HCT116 (cell line): ENCODE measurements at regions not wholly inside any gene's neighbourhood (a gene's known extent, or its start where the extent isn't known, plus 50 kb on each side); places are given as distances from the start of the nearest gene placed in this dataset.

Experiments used
- ATAC-seq: fragments of 200-7000 bp; cut with Tn5 transposase; 2 replicates; pipeline ENCODE4 v1.9.1; 2020; ENCODE audit warnings: mild to moderate bottlenecking, moderate library complexity
- BruUV-seq: library from RNA; stranded (reverse); fragments of 400-500 nt; replicated peaks from 2 replicates; lab custom pipeline; 2021; lab: Mats Ljungman, UMichigan
- CTCF ChIA-PET: fragments of 300-600 bp; sonication (Branson Sonifier 250); formaldehyde crosslinking; loops from one replicate; lab custom pipeline; 2021; ENCODE audit warnings: antibody characterized with exemption; lab: Charles Lee
- POLR2A ChIA-PET: fragments of 300-600, 350-600 bp; sonication (Branson Sonifier 250); formaldehyde crosslinking; loops from one replicate; lab custom pipeline; 2021; ENCODE audit warnings: antibody characterized with exemption; lab: Charles Lee
- RAD21 ChIA-PET, 2 experiments: fragments of 300-600 bp; sonication (Branson Sonifier 250); formaldehyde crosslinking; loops; one replicate each; lab custom pipeline; 2023; ENCODE audit warnings: low total read pairs in 2 of 2; ENCODE audit not compliant: uncharacterized antibody in 2 of 2, unreplicated experiment in 2 of 2, low non-redundant PET in 1 of 2; lab: Charles Lee
- DNase-seq: peaks from one replicate; pipeline ENCODE4 v3.0.0-alpha.2; 2010; ENCODE audit warnings: low read depth, low spot score
- H2AFZ ChIP-seq: fragments of 200-600 bp; shearing (Covaris generic), sonication (generic); 2 replicates; pipeline ENCODE4 v1.6.1; 2017; ENCODE audit warnings: low read depth, mixed run types, mixed read lengths, antibody characterized with exemption, low read length; ENCODE audit not compliant: poor library complexity, severe bottlenecking
- H3K27ac ChIP-seq: 2 replicates; pipeline ENCODE4 v1.5.1; 2012; ENCODE audit warnings: low read depth, low read length
- H3K27me3 ChIP-seq: fragments of 200-600 bp; sonication (generic); 2 replicates; pipeline ENCODE4 v1.6.1; 2016; ENCODE audit warnings: mixed run types, low read length, mixed read lengths; ENCODE audit not compliant: insufficient read depth
- H3K36me3 ChIP-seq, 2 experiments: fragments of 200-500 bp in 1 of 2; fragments of 200-600 bp in 1 of 2; sonication (Bioruptor generic) in 1 of 2; sonication (generic) in 1 of 2; 2 replicates each; pipeline versions ENCODE4 v1.5.1 to v1.6.1; 2014 to 2016; ENCODE audit warnings: low read length in 2 of 2, inconsistent platforms in 1 of 2, mixed read lengths in 1 of 2, mixed run types in 1 of 2; ENCODE audit not compliant: insufficient read depth in 2 of 2, control insufficient read depth in 1 of 2
- H3K4me1 ChIP-seq, 2 experiments: fragments of 200-600 bp in 1 of 2; sonication (generic) in 1 of 2; 2 replicates each; pipeline versions ENCODE4 v1.5.1 to v1.6.1; 2012 to 2017; ENCODE audit warnings: low read length in 2 of 2, inconsistent platforms in 1 of 2, mild to moderate bottlenecking in 1 of 2, mixed read lengths in 1 of 2, mixed run types in 1 of 2, moderate library complexity in 1 of 2; ENCODE audit not compliant: insufficient read depth in 2 of 2, control insufficient read depth in 1 of 2
- H3K4me2 ChIP-seq: fragments of 200-600 bp; sonication (generic); 2 replicates; pipeline ENCODE4 v1.6.1; 2017; ENCODE audit warnings: mixed run types, low read length, mixed read lengths
- H3K4me3 ChIP-seq, 2 experiments: fragments of 200-600 bp in 1 of 2; sonication (generic) in 1 of 2; replicated peaks in 1 of 2; 2 replicates each; pipeline ENCODE4 v1.5.1; 2011 to 2016; ENCODE audit warnings: low read length in 2 of 2, control low read depth in 1 of 2, low read depth in 1 of 2, mild to moderate bottlenecking in 1 of 2, mixed read lengths in 1 of 2, mixed run types in 1 of 2
- H3K79me2 ChIP-seq: fragments of 200-600 bp; sonication (generic); 2 replicates; pipeline ENCODE4 v1.6.1; 2017; ENCODE audit warnings: mild to moderate bottlenecking, mixed run types, low read length, moderate library complexity, mixed read lengths; ENCODE audit not compliant: insufficient read depth
- H3K9ac ChIP-seq: fragments of 200-600 bp; sonication (generic); 2 replicates; pipeline ENCODE4 v1.6.1; 2016; ENCODE audit warnings: low read length, mixed read lengths
- H3K9me2 ChIP-seq: fragments of 200-600 bp; sonication (generic), shearing (Covaris generic); 2 replicates; pipeline ENCODE4 v1.6.1; 2017; ENCODE audit warnings: mixed run types, mild to moderate bottlenecking, moderate library complexity; ENCODE audit not compliant: insufficient read depth
- H3K9me3 ChIP-seq, 2 experiments: fragments of 200-500 bp in 1 of 2; fragments of 200-600 bp in 1 of 2; sonication (Bioruptor generic) in 1 of 2; sonication (generic) in 1 of 2; 2 replicates each; pipeline ENCODE4 v1.6.1; 2014 to 2017; ENCODE audit warnings: low read length in 2 of 2, mixed read lengths in 2 of 2, inconsistent platforms in 1 of 2, low read depth in 1 of 2, mild to moderate bottlenecking in 1 of 2, mixed run types in 1 of 2, moderate library complexity in 1 of 2; ENCODE audit not compliant: control insufficient read depth in 1 of 2, insufficient read depth in 1 of 2
- H4K20me1 ChIP-seq: fragments of 200-600 bp; sonication (generic), shearing (Covaris generic); 2 replicates; pipeline ENCODE4 v1.6.1; 2017; ENCODE audit warnings: mixed run types, mild to moderate bottlenecking, moderate library complexity; ENCODE audit not compliant: insufficient read depth
- CTCF ChIP-seq, 3 experiments: fragments of 200-600 bp in 1 of 3; sonication (generic) in 1 of 3; IDR thresholded peaks in 2 of 3; conservative IDR thresholded peaks in 1 of 3; 2 replicates each; pipeline ENCODE4 v1.5.1; 2012 to 2017; ENCODE audit warnings: low read depth in 2 of 3, low read length in 2 of 3, antibody characterized with exemption in 1 of 3, borderline replicate concordance in 1 of 3, control low read depth in 1 of 3, mild to moderate bottlenecking in 1 of 3, mixed read lengths in 1 of 3, mixed run types in 1 of 3, moderate library complexity in 1 of 3; ENCODE audit not compliant: insufficient read depth in 1 of 3
- EGR1 ChIP-seq: IDR thresholded peaks from 2 replicates; pipeline ENCODE4 v1.6.1; 2012; ENCODE audit warnings: low read depth
- EZH2 ChIP-seq: fragments of 200-600 bp; sonication (generic); IDR thresholded peaks from 2 replicates; pipeline ENCODE4 v1.6.1; 2017; ENCODE audit warnings: antibody characterized with exemption, mixed run types
- FOSL1 ChIP-seq: IDR thresholded peaks from 2 replicates; pipeline ENCODE4 v1.6.1; 2012; ENCODE audit warnings: low read depth
- JUND ChIP-seq: IDR thresholded peaks from 2 replicates; pipeline ENCODE4 v1.6.1; 2012
- MAX ChIP-seq: IDR thresholded peaks from 2 replicates; pipeline ENCODE4 v1.6.1; 2012
- SRF ChIP-seq: IDR thresholded peaks from 2 replicates; pipeline ENCODE4 v1.6.1; 2012; ENCODE audit warnings: low read depth
- TCF7L2 ChIP-seq: IDR thresholded peaks from 2 replicates; pipeline ENCODE4 v1.7.0; 2011; ENCODE audit warnings: borderline replicate concordance, inconsistent platforms; ENCODE audit not compliant: insufficient read depth, insufficient read length; ENCODE audit errors: extremely low read depth
- ZBTB33 ChIP-seq: IDR thresholded peaks from 2 replicates; pipeline ENCODE4 v1.6.1; 2011; ENCODE audit warnings: mild to moderate bottlenecking, low read length, moderate library complexity; ENCODE audit not compliant: insufficient replicate concordance; ENCODE audit errors: extremely low read depth
- ZFX ChIP-seq: fragments of 450-650 bp; IDR thresholded peaks from 2 replicates; pipeline ENCODE4 v1.6.1; 2017
- intact Hi-C: fragments of 100-400 bp; cut with micrococcal nuclease; formaldehyde crosslinking; loops from 2 replicates; pipeline ENCODE4 v1.10.0; 2022

GRCh38 chr1:82499022-82499421 lies 698.3 kb downstream of the ADGRL2 start:
- no peaks in the 10 kb centered on the region for H3K79me2 ChIP-seq
- no peak overlapping the region for H3K9ac ChIP-seq
- no peak overlapping the region for H3K27ac ChIP-seq
- ChIA-PET POLR2A (no interaction called here), CTCF (no interaction called here), RAD21 (no interaction called here)
- H4K20me1 ChIP-seq: no peaks in the 10 kb centered on the region
- no peaks in the 10 kb centered on the region for H3K9me2 ChIP-seq
- intact Hi-C loops: no loop called here
- ATAC-seq: no peak
- H3K27me3 ChIP-seq: no peaks in the 10 kb centered on the region
- no peaks in the 10 kb centered on the region for H3K36me3 ChIP-seq
- H3K4me1 ChIP-seq: no peaks in the 10 kb centered on the region
- H3K4me3 ChIP-seq: no peak overlapping the region
- no TSS peak for BruUV-seq
- H3K4me2 ChIP-seq: no peak overlapping the region
- no peak overlapping the region for H2AFZ ChIP-seq
- DNase-seq: no peak
- TF ChIP-seq ZBTB33 (no peak), EGR1 (no peak), MAX (no peak), CTCF (IDR thresholded peaks at IDR 0.05 in 2 of 3, conservative IDR thresholded peaks at IDR 0.05 in 1 of 3; ENCODE audit: borderline replicate concordance in 1 of 3, insufficient read depth in 1 of 3, low read depth in 2 of 3, low read length in 2 of 3) (no peak), FOSL1 (no peak), SRF (no peak), JUND (no peak), EZH2 (no peak), TCF7L2 (no peak), ZFX (no peak)
- peaks cover 5 to 7% of the 10 kb centered on the region in 2 experiments; a peak in 2 of 4 replicates for H3K9me3 ChIP-seq
